NCI-H2171 (cell line): ENCODE measurements at regions not wholly inside any gene's neighbourhood (a gene's known extent, or its start where the extent isn't known, plus 50 kb on each side); places are given as distances from the start of the nearest gene placed in this dataset.
"Not testable (repeated sequence)": the region's sequence is repeated elsewhere in the genome, so short reads cannot be mapped to it uniquely, and the experiment has no call there.

Experiments used
- DNase-seq: peaks from one replicate; lab custom pipeline; 2025; lab: John Stamatoyannopoulos, UW

DNA sequence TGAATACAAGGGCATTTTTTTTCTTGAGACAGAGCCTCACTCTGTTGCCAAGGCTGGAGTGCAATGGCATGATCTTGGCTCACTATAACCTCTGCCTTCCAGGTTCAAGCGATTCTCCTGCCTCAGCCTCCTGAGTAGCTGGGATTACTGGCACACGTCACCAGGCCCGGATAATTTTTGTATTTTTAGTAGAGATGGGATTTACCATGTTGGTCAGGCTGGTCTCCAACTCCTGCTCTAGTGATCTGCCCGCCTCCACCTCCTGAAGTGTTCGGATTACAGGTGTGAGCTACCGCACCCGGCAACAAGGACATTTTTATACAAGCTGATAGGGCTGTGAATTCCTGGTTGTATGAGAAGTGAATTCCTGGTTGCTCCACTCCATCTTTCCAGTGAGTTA, 577.7 kb upstream of the TPTE start:
- DNase-seq = not testable (repeated sequence)

DNA sequence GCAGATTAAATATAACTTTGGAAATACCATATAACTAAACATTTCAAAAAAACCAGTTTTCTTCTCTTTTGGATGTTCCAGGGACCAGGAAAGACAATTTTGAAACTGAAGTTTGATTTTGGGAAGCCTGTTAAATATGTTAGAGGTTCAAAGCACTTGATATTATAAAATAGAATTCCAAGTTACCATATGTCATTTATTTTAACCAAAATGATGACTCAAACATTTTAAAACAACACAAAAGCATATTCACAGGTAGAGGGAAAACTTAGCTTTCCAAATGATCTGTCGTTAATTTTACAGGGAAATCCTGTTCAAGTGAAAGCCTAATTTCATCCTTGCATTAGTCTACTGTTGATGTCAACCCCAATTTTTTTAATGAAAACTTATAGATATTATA, 575.3 kb upstream of the TPTE start:
- DNase-seq = not testable (repeated sequence)

DNA sequence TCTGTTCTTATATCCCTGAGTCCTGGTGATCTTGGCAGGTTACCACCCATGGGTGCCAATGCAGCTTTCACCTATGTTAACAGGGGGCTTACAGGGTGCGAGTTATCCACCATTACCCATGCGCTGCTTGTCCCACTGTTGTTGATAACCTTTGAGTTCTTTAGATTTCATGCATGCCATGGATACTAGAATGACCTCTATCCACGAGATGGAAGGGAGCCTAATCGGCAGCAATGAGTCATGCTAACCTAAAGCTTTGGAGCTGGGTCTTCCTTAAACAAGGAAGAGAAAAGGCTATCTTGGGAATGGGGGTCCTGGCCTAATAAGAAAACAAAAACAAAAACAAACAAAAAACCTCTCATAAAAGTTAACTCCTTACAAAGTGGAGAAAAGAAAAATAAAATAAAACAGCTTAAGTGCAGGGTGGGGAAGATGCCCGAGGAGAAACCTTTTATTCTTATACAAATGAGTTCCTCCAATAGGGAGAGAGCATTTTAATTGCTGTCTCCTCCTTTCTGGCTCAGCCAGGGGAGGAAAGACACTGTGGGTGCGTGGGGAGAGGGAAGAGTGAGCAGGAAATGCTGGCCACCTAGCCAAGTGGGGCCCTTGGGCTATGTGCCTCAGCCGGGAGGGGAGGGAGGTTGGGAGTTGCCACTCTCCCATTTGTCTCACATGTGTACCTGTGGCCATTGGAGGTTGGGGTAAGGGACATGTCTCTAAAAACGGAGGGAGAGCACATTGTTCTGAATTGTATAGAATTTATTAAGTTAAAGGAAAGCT, 571.7 kb upstream of the TPTE start:
- DNase-seq = not testable (repeated sequence)

- peak; percentile 73 for DNase-seq
Observed at GRCh38 chr21:9950363-9950762, 571.0 kb upstream of the TPTE start.

DNA sequence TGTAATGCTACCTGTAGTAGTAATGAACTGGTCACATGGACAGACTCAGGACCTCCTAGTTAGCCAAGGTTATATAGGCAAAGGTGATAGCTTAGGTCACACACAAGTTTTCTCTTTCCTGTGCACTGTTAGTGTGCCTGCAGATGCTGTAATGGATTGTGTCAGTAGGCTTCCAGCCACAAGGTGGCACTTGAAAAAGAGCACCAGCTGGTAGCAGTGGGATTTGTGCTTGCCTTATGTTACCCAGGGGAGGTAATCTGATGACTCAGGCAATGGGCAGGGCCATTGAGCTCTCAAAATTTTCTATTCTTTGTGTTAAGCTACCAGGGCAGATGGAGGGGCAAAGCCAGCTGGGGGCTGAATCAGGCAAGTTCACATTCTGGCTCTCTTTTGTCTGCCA, 562.6 kb upstream of the TPTE start:
- DNase-seq = not testable (repeated sequence)

GRCh38 chr21:9959220-9959964, 562.0 kb upstream of the TPTE start:
- not testable (repeated sequence) for DNase-seq

DNA sequence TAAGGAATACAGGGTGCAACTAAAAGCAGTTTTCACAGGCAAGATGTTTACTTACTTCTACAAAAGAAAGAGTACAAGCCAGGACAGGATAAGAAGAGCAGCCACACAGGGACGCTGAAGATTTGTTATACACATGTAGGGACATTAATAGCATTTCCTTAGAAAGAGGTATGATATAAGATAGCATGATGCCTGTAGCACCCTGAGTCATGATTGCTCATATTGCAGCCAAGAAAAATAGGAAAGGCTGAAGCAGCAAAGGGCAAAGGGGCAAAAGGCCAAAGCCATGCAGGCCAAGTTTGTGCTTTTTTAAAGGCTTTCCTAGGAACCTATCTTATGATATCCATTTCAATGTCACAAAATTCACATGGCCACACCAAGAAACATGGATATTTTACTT, 552.0 kb upstream of the TPTE start:
- not testable (repeated sequence) for DNase-seq

DNA sequence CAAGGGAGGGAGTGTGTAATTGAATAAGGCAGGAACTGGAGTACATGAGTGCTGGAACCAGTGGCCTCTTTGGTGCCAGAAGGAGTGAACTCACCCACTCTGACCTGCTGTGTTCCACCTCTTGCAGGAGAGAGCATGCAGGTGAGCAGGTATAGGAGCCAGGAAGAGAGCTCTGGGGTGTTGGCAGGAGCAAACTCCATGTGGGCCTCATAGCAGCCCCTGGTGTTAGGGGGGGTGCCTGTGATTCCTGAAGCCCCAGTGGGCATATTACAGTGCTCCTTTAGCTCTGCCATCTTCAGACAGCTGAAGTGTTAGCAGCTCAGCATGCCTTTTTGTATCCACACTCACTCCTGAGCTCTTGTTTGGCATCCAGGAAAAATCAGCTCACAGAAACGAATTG, 549.4 kb upstream of the TPTE start:
- DNase-seq = not testable (repeated sequence)

DNA sequence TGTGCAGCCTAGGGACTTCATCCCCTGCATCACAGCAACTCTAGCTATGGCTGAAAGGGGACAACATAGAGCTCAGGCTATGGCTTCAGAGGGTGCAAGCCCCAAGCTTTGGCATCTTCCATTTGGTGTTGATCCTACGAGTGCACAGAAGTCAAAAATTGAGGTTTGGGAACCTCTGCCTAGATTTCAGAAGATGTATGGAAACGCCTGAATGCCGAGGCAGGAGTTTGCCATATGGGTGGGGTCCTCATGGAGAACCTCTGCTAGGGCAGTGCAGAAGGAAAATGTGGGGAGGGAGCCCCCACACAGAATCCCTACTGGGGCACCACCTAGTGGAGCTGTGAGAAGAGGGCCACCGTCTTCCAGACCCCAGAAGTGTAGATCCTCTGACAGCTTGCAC, 543.0 kb upstream of the TPTE start:
- DNase-seq = not testable (repeated sequence)

GRCh38 chr21:9997507-9997906, 523.9 kb upstream of the TPTE start:
- DNase-seq = not testable (repeated sequence)

DNA sequence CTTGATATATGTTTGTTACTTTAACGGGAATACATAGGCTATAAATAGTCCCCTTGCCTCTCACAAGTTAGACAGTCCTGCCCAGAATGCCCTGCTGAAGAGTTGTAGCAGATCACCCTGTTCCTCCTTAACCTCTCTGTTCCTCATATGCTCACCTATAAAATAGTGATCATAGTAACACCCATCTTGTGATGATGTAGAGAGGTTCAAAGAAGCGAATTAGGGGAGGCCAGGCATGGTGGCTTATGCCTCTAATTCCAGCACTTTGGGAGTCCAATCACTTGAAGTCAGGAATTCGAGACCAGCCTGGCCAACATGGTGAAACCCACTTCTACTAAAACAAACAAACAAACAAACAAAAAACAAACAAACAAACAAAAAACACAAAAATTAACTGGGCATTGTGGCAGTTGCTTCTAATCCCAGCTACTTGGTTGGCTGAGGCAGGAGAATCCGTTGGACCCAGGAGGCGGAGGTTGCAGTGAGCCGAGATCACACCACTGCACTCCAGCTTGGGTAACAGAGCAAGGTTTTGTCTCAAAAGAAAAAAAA, 518.5 kb upstream of the TPTE start:
- DNase-seq = not testable (repeated sequence)

- not testable (repeated sequence) for DNase-seq
Observed at GRCh38 chr21:10005791-10006190, 515.6 kb upstream of the TPTE start.

- not testable (repeated sequence) for DNase-seq
Observed at GRCh38 chr21:10016991-10017390, 504.4 kb upstream of the TPTE start.

DNA sequence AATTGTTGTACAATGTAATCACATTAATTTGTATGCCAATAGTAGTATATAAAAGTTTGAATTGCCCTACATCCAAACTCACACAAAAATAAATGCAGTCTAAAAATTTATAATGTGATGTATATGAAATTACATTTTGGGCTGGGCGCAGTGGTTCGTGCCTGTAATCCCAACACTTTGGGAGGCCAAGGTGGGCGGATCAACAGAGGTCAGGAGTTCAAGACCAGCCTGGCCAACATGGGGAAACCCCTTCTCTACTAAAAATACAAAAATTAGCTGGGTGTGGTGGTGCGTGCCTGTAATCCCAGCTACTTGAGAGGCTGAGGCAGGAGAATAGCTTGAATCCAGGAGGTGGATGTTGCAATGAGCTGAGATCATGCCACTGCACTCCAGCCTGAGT, 503.6 kb upstream of the TPTE start:
- not testable (repeated sequence) for DNase-seq

GRCh38 chr21:10021462-10021861, 499.9 kb upstream of the TPTE start:
- DNase-seq = not testable (repeated sequence)

- not testable (repeated sequence) for DNase-seq
Observed at GRCh38 chr21:10022745-10023144, 498.6 kb upstream of the TPTE start.
